ENCODE measurements at regions not wholly inside any gene's neighbourhood (a gene's known extent, or its start where the extent isn't known, plus 50 kb on each side); places are given as distances from the start of the nearest gene placed in this dataset.

DNA sequence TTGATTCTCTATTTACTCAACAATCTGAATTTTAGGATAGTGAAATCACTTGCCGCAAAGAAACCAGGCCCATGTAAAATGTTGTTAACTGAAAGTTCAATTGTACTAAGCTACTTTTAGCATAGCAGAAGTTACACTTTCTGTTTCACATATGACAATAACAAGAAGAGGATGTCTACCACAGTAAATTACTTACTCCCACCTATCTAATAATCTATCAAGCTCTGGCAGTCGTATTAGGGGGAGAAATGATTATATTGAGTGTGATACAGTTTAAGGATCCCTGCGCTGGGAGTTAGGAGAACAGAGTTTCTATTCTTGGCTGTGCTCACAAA is 66.5 kb upstream of the CAND1 start:
- no peak overlapping the region for H3K4me3 ChIP-seq (ENCODE audit: severe bottlenecking)
- no peak for DNase-seq (ENCODE audit: low spot score)
- H3K36me3 ChIP-seq (ENCODE audit: low read depth): no peaks in the 10 kb centered on the region
- no peaks in the 10 kb centered on the region for H3K9me3 ChIP-seq (ENCODE audit: severe bottlenecking)
- no peak for ATAC-seq (ENCODE audit: low read depth)
- peaks cover under 1% of the 10 kb centered on the region for H3K27me3 ChIP-seq (ENCODE audit: insufficient read depth, poor library complexity, severe bottlenecking)
- TF ChIP-seq, protein P1, sequence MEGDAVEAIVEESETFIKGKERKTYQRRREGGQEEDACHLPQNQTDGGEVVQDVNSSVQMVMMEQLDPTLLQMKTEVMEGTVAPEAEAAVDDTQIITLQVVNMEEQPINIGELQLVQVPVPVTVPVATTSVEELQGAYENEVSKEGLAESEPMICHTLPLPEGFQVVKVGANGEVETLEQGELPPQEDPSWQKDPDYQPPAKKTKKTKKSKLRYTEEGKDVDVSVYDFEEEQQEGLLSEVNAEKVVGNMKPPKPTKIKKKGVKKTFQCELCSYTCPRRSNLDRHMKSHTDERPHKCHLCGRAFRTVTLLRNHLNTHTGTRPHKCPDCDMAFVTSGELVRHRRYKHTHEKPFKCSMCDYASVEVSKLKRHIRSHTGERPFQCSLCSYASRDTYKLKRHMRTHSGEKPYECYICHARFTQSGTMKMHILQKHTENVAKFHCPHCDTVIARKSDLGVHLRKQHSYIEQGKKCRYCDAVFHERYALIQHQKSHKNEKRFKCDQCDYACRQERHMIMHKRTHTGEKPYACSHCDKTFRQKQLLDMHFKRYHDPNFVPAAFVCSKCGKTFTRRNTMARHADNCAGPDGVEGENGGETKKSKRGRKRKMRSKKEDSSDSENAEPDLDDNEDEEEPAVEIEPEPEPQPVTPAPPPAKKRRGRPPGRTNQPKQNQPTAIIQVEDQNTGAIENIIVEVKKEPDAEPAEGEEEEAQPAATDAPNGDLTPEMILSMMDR (IDR thresholded peaks at IDR 0.05; ENCODE audit: poor library complexity, severe bottlenecking): no peak
- H3K4me1 ChIP-seq (ENCODE audit: insufficient read depth, poor library complexity, severe bottlenecking): no peaks in the 10 kb centered on the region
- no peak overlapping the region for H3K27ac ChIP-seq (ENCODE audit: poor library complexity, severe bottlenecking)

DNA sequence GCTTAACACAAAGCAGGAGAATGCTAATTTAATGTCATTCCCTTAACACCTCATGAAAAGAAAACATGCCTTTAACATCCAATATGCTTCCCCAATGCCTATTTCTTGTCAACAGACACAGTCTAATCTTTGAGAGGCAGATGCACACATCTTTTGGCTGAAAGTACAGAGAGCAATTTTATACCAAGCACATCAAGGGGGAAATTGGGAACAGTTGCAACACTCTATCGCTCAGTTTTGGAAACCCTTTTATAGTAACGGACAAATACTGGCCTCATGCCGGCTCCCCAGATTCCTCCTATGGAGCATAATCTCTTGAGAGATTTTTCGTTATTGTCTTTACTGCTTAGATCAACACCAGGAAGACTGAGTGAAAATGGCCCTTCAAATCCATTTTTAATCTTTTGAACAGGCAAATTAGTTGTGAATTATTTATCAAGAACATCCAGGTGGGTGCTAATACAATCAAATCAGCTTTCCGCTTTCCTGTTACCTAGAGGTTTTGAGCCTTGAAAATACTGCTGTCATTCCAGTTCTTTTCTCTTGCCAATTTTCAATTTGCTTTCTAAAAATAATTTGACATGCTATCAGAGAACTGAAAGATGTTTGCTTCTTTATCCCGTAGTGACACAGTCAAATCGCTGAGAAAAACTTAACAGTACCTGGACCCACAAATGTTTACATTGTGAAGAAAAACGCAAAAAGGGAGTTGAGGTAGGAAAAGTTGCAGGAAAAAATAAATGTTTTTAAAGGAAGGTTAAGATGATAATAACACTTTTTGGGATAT is 60.7 kb upstream of the CAND1 start:
- Histone ChIP-seq H3K9me3 (ENCODE audit: severe bottlenecking) (no peaks in the 10 kb centered on the region), H3K4me1 (ENCODE audit: insufficient read depth, poor library complexity, severe bottlenecking) (no peaks in the 10 kb centered on the region), H3K36me3 (ENCODE audit: low read depth) (no peaks in the 10 kb centered on the region), H3K4me3 (ENCODE audit: severe bottlenecking) (no peak overlapping the region), H3K27me3 (ENCODE audit: insufficient read depth, poor library complexity, severe bottlenecking) (peaks cover 36% of the 10 kb centered on the region), H3K27ac (ENCODE audit: poor library complexity, severe bottlenecking) (no peak overlapping the region)
- ATAC-seq (ENCODE audit: low read depth) (no peak), DNase-seq (ENCODE audit: low spot score) (no peak)
- TF ChIP-seq, protein P1 (IDR thresholded peaks at IDR 0.05; ENCODE audit: poor library complexity, severe bottlenecking): no peak

DNA sequence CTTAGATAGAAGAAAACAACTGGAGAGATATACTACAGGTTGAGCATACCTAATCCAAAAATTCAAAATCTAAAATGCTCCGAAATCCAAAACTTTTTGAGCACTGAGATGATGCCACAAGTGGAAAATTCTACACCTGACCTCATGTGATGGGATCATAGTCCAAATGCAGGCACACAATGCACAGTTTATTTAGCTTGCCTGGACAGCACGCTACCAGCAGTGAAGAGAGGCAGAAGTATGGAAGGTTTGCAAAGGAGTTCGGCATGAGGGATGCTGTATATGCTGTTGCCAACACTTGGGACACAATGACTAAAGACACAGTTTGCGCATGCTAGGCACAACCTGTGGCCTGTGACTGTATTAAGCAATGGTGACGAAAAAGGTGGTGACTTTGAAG is 58.1 kb upstream of the CAND1 start:
- no peak for DNase-seq (ENCODE audit: low spot score)
- ATAC-seq (ENCODE audit: low read depth): no peak
- no peak overlapping the region for H3K27ac ChIP-seq (ENCODE audit: poor library complexity, severe bottlenecking)
- peaks cover 40% of the 10 kb centered on the region for H3K27me3 ChIP-seq (ENCODE audit: insufficient read depth, poor library complexity, severe bottlenecking)
- no peaks in the 10 kb centered on the region for H3K9me3 ChIP-seq (ENCODE audit: severe bottlenecking)
- no peaks in the 10 kb centered on the region for H3K36me3 ChIP-seq (ENCODE audit: low read depth)
- TF ChIP-seq, protein P1 (IDR thresholded peaks at IDR 0.05; ENCODE audit: poor library complexity, severe bottlenecking): no peak
- H3K4me3 ChIP-seq (ENCODE audit: severe bottlenecking): no peak overlapping the region
- no peaks in the 10 kb centered on the region for H3K4me1 ChIP-seq (ENCODE audit: insufficient read depth, poor library complexity, severe bottlenecking)

GRCh38 chr12:67211494-67211893 is 57.7 kb upstream of the CAND1 start:
- no peak overlapping the region for H3K27ac ChIP-seq (ENCODE audit: poor library complexity, severe bottlenecking)
- no peaks in the 10 kb centered on the region for H3K36me3 ChIP-seq (ENCODE audit: low read depth)
- H3K9me3 ChIP-seq (ENCODE audit: severe bottlenecking): no peaks in the 10 kb centered on the region
- no peak for DNase-seq (ENCODE audit: low spot score)
- no peaks in the 10 kb centered on the region for H3K4me1 ChIP-seq (ENCODE audit: insufficient read depth, poor library complexity, severe bottlenecking)
- no peak for ATAC-seq (ENCODE audit: low read depth)
- H3K4me3 ChIP-seq (ENCODE audit: severe bottlenecking): no peak overlapping the region
- TF ChIP-seq, protein P1 (IDR thresholded peaks at IDR 0.05; ENCODE audit: poor library complexity, severe bottlenecking): no peak
- peaks cover 40% of the 10 kb centered on the region for H3K27me3 ChIP-seq (ENCODE audit: insufficient read depth, poor library complexity, severe bottlenecking)

DNA sequence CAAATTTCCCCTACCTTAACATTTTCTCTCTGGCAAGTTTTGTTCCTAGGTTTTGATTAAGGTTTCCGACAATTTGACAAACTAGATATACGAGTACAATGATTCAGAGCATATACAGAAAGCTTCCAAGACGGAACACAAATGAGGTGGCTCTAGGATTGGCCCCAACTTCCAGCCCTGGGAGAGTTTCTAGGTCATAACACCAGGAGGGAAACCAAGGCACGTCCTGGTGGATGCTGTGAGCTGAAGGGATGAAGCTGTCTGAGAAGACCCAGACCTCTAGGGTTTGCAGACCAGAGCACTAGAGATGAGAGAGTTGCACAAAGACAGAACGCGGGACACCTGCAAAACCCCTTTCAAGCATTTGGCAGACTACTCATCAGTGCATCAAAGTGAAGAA is 51.5 kb upstream of the CAND1 start:
- no peak overlapping the region for H3K27ac ChIP-seq (ENCODE audit: poor library complexity, severe bottlenecking)
- no peak overlapping the region for H3K4me3 ChIP-seq (ENCODE audit: severe bottlenecking)
- DNase-seq (ENCODE audit: low spot score) (no peak), ATAC-seq (ENCODE audit: low read depth) (no peak)
- no peaks in the 10 kb centered on the region for H3K9me3 ChIP-seq (ENCODE audit: severe bottlenecking)
- H3K4me1 ChIP-seq (ENCODE audit: insufficient read depth, poor library complexity, severe bottlenecking): no peaks in the 10 kb centered on the region
- TF ChIP-seq, protein P1 (IDR thresholded peaks at IDR 0.05; ENCODE audit: poor library complexity, severe bottlenecking): no peak
- no peaks in the 10 kb centered on the region for H3K36me3 ChIP-seq (ENCODE audit: low read depth)
- H3K27me3 ChIP-seq (ENCODE audit: insufficient read depth, poor library complexity, severe bottlenecking): peaks cover 10% of the 10 kb centered on the region
